ENCODE measurements at regions not wholly inside any gene's neighbourhood (a gene's known extent, or its start where the extent isn't known, plus 50 kb on each side); places are given as distances from the start of the nearest gene placed in this dataset.

GRCh38 chr6:28765978-28766351, 157.8 kb downstream of the TRIM27 start:
- Histone ChIP-seq H3K27me3 (ENCODE audit: control insufficient read depth, insufficient read depth, low read length) (peaks cover 58% of the 10 kb centered on the region), H3K4me3 (ENCODE audit: low read depth, low read length) (no peak overlapping the region), H3K36me3 (ENCODE audit: control insufficient read depth, insufficient read depth, low read length) (no peaks in the 10 kb centered on the region)
- no peak for DNase-seq (ENCODE audit: low read depth)
- no peak for TF ChIP-seq CTCF (IDR thresholded peaks at IDR 0.05; ENCODE audit: insufficient read depth, low read length, poor library complexity, severe bottlenecking)

- Histone ChIP-seq H3K27me3 (ENCODE audit: control insufficient read depth, insufficient read depth, low read length) (peaks cover 62% of the 10 kb centered on the region), H3K36me3 (ENCODE audit: control insufficient read depth, insufficient read depth, low read length) (no peaks in the 10 kb centered on the region), H3K4me3 (ENCODE audit: low read depth, low read length) (no peak overlapping the region)
- no peak for TF ChIP-seq CTCF (IDR thresholded peaks at IDR 0.05; ENCODE audit: insufficient read depth, low read length, poor library complexity, severe bottlenecking)
- no peak for DNase-seq (ENCODE audit: low read depth)
Observed at GRCh38 chr6:28766426-28766825, 157.4 kb downstream of the TRIM27 start.

GRCh38 chr6:28767133-28767532, 156.7 kb downstream of the TRIM27 start:
- no peak for TF ChIP-seq CTCF (IDR thresholded peaks at IDR 0.05; ENCODE audit: insufficient read depth, low read length, poor library complexity, severe bottlenecking)
- Histone ChIP-seq H3K4me3 (ENCODE audit: low read depth, low read length) (no peak overlapping the region), H3K27me3 (ENCODE audit: control insufficient read depth, insufficient read depth, low read length) (peaks cover 70% of the 10 kb centered on the region), H3K36me3 (ENCODE audit: control insufficient read depth, insufficient read depth, low read length) (no peaks in the 10 kb centered on the region)
- no peak for DNase-seq (ENCODE audit: low read depth)

- no peak for DNase-seq (ENCODE audit: low read depth)
- peaks cover 75% of the 10 kb centered on the region for H3K27me3 ChIP-seq (ENCODE audit: control insufficient read depth, insufficient read depth, low read length)
- no peak for TF ChIP-seq CTCF (IDR thresholded peaks at IDR 0.05; ENCODE audit: insufficient read depth, low read length, poor library complexity, severe bottlenecking)
Observed at GRCh38 chr6:28767691-28768090, 156.1 kb downstream of the TRIM27 start.

GRCh38 chr6:28768187-28768913, 155.4 kb downstream of the TRIM27 start:
- Histone ChIP-seq H3K27me3 (ENCODE audit: control insufficient read depth, insufficient read depth, low read length) (peaks cover 82% of the 10 kb centered on the region), H3K4me3 (ENCODE audit: low read depth, low read length) (no peak overlapping the region), H3K36me3 (ENCODE audit: control insufficient read depth, insufficient read depth, low read length) (no peaks in the 10 kb centered on the region)
- TF ChIP-seq CTCF (IDR thresholded peaks at IDR 0.05; ENCODE audit: insufficient read depth, low read length, poor library complexity, severe bottlenecking): no peak
- DNase-seq (ENCODE audit: low read depth): no peak

More at GRCh38 chr6:28767691-28768090, 156.1 kb downstream of the TRIM27 start:
- no peak overlapping the region for H3K4me3 ChIP-seq (ENCODE audit: low read depth, low read length)
- no peaks in the 10 kb centered on the region for H3K36me3 ChIP-seq (ENCODE audit: control insufficient read depth, insufficient read depth, low read length)

All from kidney epithelial cell (primary cell).